Spinal cord (tissue), 9 donors: ENCODE measurements at regions not wholly inside any gene's neighbourhood (a gene's known extent, or its start where the extent isn't known, plus 50 kb on each side); places are given as distances from the start of the nearest gene placed in this dataset.

Experiments used
- DNase-seq, 6 donors: peaks; one replicate each; pipeline versions ENCODE4 v3.0.0 to v3.0.0-alpha.2; 2013 to 2015; ENCODE audit warnings: low spot score in 6 of 6, low read depth in 4 of 6
- H3K27ac ChIP-seq: one replicate; pipeline ENCODE4 v1.5.1; 2013; ENCODE audit warnings: low read depth, low read length, control low read depth
- H3K27me3 ChIP-seq: one replicate; pipeline ENCODE4 v1.6.1; 2013; ENCODE audit warnings: low read length; ENCODE audit not compliant: control insufficient read depth, insufficient read depth
- H3K36me3 ChIP-seq: one replicate; pipeline ENCODE4 v1.6.1; 2013; ENCODE audit warnings: low read length; ENCODE audit not compliant: control insufficient read depth, insufficient read depth
- H3K4me1 ChIP-seq: one replicate; pipeline ENCODE4 v1.6.1; 2013; ENCODE audit warnings: low read length; ENCODE audit not compliant: control insufficient read depth, insufficient read depth
- H3K4me3 ChIP-seq: one replicate; pipeline ENCODE4 v1.5.1; 2013; ENCODE audit warnings: low read depth, low read length, control low read depth
- H3K9me3 ChIP-seq: one replicate; pipeline ENCODE4 v1.6.1; 2013; ENCODE audit warnings: low read length; ENCODE audit not compliant: control insufficient read depth, insufficient read depth
- WGBS: methylation state at CpG from one replicate; pipeline ENCODE4 v1.1.5; 2013; ENCODE audit warnings: missing lambda C conversion rate; ENCODE audit not compliant: insufficient coverage; 5-methylcytosine and 5-hydroxymethylcytosine counted together
- donor health status: healthy.

DNA sequence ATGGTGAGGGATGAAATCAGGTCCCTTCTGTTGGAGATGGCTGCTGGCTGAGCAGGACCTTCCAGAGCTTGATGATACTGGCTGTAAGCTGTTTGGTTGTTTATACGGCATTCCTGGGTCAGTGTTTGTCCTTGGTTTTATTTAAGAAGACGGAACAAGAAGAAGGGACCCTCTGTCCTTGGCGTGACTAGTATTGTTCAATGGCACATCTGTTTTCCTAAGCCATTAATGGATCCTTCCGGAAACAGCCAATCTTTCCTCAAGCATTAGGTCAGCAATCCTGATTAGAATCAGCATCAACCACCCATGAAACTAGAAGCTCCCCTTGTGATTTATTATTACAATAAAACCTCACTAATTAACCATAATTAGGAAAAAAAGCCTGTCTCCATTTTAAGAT is 128.7 kb upstream of the KIAA1217 start:
- Histone ChIP-seq H3K27ac (no peak overlapping the region), H3K27me3 (no peaks in the 10 kb centered on the region), H3K36me3 (no peaks in the 10 kb centered on the region), H3K9me3 (no peaks in the 10 kb centered on the region), H3K4me1 (peaks cover 2% of the 10 kb centered on the region), H3K4me3 (no peak overlapping the region)
- peak in 1 of 6 donors; percentile 31 for DNase-seq
- WGBS: 65% methylated on average over 2 of the region's 4 CpGs

DNA sequence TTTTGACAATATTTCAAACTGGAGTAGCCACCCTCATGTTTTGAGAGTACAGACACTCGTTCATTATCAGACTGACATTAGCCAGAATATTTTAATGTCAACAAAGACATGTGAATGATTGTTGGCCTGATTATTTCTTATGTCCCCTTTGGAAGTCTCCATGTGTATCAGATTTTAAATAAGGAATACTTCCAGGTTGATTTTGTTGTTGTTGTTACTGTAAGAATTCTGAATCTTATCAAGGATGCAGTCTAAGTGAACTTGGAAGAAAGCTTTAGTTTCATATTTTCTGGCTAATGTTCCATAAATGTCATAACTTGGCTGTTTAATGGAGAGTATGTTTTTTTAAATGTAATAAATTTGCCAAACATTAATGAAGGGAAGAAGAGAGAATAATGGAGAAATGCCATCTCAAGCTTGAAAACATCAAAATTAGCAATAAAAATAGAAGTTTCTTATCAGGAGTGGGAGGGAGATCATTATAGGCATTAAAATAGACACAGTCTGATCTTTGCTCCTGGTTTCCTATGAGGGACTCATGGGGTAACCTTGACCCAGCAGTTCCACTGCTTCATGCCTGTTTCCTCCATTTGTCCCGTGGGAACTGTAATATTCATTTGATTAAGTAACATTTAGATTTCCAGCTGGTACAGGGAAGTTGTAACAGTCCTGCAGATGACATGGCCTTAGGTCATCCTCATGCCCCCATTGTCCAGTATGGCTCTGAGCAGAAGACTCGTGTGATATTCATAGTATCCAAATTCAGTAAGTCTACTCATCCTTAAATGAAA is 122.4 kb upstream of the KIAA1217 start:
- no peaks in the 10 kb centered on the region for H3K4me1 ChIP-seq
- WGBS: no CpG with 5 or more reads among the region's 3 CpGs
- peaks cover 2% of the 10 kb centered on the region for H3K9me3 ChIP-seq
- H3K27ac ChIP-seq: no peak overlapping the region
- H3K36me3 ChIP-seq: no peaks in the 10 kb centered on the region
- no peak for DNase-seq
- no peaks in the 10 kb centered on the region for H3K27me3 ChIP-seq
- no peak overlapping the region for H3K4me3 ChIP-seq

DNA sequence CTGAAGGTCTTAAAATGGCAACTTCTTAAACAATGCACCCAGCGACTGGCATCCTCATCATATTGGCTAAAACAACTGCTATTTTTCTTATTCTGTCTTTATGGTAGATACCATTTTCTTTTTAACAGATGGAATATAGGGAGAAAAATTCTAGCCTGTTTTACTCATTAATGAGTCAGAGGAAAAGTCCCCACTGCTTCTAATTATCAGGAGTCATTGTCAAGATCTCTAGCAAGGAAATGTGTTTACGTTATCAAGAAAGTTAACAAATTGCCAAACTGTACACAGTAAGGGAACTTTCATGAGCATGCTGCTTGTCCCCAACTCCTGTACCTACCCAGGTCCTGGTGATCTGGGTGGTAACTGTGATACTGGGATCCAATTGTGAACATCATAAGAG is 117.7 kb upstream of the KIAA1217 start:
- no peak for DNase-seq
- Histone ChIP-seq H3K9me3 (peaks cover 2% of the 10 kb centered on the region), H3K27ac (no peak overlapping the region), H3K4me1 (no peaks in the 10 kb centered on the region), H3K36me3 (no peaks in the 10 kb centered on the region), H3K4me3 (no peak overlapping the region), H3K27me3 (no peaks in the 10 kb centered on the region)
- 100% methylated on average over 1 of the region's 2 CpGs for WGBS

GRCh38 chr10:24096281-24096680 is 112.7 kb upstream of the KIAA1217 start:
- H3K27me3 ChIP-seq: no peaks in the 10 kb centered on the region
- H3K36me3 ChIP-seq: no peaks in the 10 kb centered on the region
- H3K9me3 ChIP-seq: no peaks in the 10 kb centered on the region
- H3K4me1 ChIP-seq: no peaks in the 10 kb centered on the region
- DNase-seq: no peak
- H3K27ac ChIP-seq: no peak overlapping the region
- H3K4me3 ChIP-seq: no peak overlapping the region
- WGBS: 11% methylated on average over 1 of the region's 1 CpG

- 21% methylated on average over 7 of the region's 7 CpGs for WGBS
- Histone ChIP-seq H3K27me3 (no peaks in the 10 kb centered on the region), H3K36me3 (no peaks in the 10 kb centered on the region), H3K4me1 (no peaks in the 10 kb centered on the region), H3K27ac (no peak overlapping the region), H3K9me3 (no peaks in the 10 kb centered on the region), H3K4me3 (no peak overlapping the region)
- DNase-seq: peak in 1 of 6 donors; percentile 33
Measured at GRCh38 chr10:24097751-24098207, 111.2 kb upstream of the KIAA1217 start.

- H3K4me3 ChIP-seq: no peak overlapping the region
- no peak overlapping the region for H3K27ac ChIP-seq
- DNase-seq: no peak
- H3K27me3 ChIP-seq: no peaks in the 10 kb centered on the region
- no peaks in the 10 kb centered on the region for H3K36me3 ChIP-seq
- no peaks in the 10 kb centered on the region for H3K4me1 ChIP-seq
- WGBS: no CpG with 5 or more reads among the region's 1 CpG
- H3K9me3 ChIP-seq: no peaks in the 10 kb centered on the region
Measured at GRCh38 chr10:24104895-24105294, 104.0 kb upstream of the KIAA1217 start.

DNA sequence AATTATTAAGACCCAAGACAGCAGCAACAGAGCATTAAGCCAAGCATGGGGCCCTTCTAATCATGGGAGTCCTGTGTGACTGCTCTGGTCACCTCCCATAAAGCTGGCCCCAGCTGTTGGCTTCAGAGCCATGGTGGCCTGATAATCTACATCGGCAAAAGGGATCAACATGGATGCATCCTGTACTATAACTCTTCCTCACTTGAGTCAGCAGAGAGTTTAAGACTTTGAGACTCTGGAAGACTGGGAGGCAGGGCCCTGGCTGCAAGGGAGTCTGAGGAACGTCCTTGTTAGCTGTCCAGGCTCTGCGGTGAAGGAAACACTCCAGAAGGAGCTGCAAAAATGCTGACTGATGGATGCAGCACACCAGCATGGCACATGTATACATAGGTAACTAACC is 95.0 kb upstream of the KIAA1217 start:
- no CpG with 5 or more reads among the region's 3 CpGs for WGBS
- H3K27ac ChIP-seq: no peak overlapping the region
- H3K36me3 ChIP-seq: no peaks in the 10 kb centered on the region
- H3K4me1 ChIP-seq: no peaks in the 10 kb centered on the region
- no peak overlapping the region for H3K4me3 ChIP-seq
- no peaks in the 10 kb centered on the region for H3K27me3 ChIP-seq
- H3K9me3 ChIP-seq: no peaks in the 10 kb centered on the region
- no peak for DNase-seq

- Histone ChIP-seq H3K4me1 (no peaks in the 10 kb centered on the region), H3K36me3 (no peaks in the 10 kb centered on the region), H3K4me3 (no peak overlapping the region), H3K9me3 (no peaks in the 10 kb centered on the region), H3K27ac (no peak overlapping the region), H3K27me3 (no peaks in the 10 kb centered on the region)
- DNase-seq: peak in 2 of 6 donors; percentile 71 to 85
- WGBS: 52% methylated on average over 3 of the region's 3 CpGs
Measured at GRCh38 chr10:24114556-24114955, 94.4 kb upstream of the KIAA1217 start.

DNA sequence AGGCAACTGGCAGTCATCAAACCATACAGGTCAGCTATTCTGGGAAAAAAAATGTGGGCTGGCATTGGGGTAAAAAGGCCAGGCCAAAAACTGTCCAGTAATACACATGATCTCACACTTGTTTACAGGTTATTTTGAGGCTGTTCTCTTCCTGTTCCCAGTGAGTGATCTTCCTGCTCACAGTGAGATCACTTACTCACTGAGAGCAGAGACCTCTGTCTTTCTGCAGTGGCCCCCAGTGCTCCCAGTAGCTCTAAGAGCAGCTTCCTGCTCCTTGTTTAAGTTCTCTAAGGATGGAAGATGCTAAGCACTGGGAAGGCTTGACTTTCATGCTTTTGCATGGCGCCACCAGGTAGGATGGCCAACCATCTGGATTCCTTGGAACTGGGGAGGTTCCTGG is 93.5 kb upstream of the KIAA1217 start:
- Histone ChIP-seq H3K27ac (no peak overlapping the region), H3K9me3 (no peaks in the 10 kb centered on the region), H3K27me3 (no peaks in the 10 kb centered on the region), H3K36me3 (no peaks in the 10 kb centered on the region), H3K4me1 (no peaks in the 10 kb centered on the region), H3K4me3 (no peak overlapping the region)
- WGBS: 100% methylated on average over 1 of the region's 1 CpG
- DNase-seq: no peak

- Histone ChIP-seq H3K4me1 (no peaks in the 10 kb centered on the region), H3K36me3 (no peaks in the 10 kb centered on the region), H3K4me3 (peak overlapping the region; percentile 22), H3K27ac (peak overlapping the region; percentile 17), H3K27me3 (no peaks in the 10 kb centered on the region), H3K9me3 (no peaks in the 10 kb centered on the region)
- peak in 2 of 6 donors; percentile 48 to 87 for DNase-seq
- WGBS: 30% methylated on average over 8 of the region's 12 CpGs
Measured at GRCh38 chr10:24118246-24118645, 90.7 kb upstream of the KIAA1217 start.
